GM06990 (cell line): ENCODE measurements at regions not wholly inside any gene's neighbourhood (a gene's known extent, or its start where the extent isn't known, plus 50 kb on each side); places are given as distances from the start of the nearest gene placed in this dataset.

Experiments
- DNase-seq: peaks from one replicate; pipeline ENCODE4 v3.0.0-alpha.2; 2011; ENCODE audit not compliant: insufficient read length; ENCODE audit errors: extremely low read depth
- H3K27me3 ChIP-seq: replicated peaks from 2 replicates; pipeline ENCODE4 v1.6.0; 2011; ENCODE audit warnings: low read length; ENCODE audit not compliant: control insufficient read depth, insufficient read depth
- H3K36me3 ChIP-seq: 2 replicates; pipeline ENCODE4 v1.5.1; 2011; ENCODE audit warnings: low read length; ENCODE audit not compliant: control insufficient read depth, insufficient read depth
- H3K4me3 ChIP-seq: replicated peaks from 2 replicates; pipeline ENCODE4 v1.5.1; 2011; ENCODE audit warnings: low read depth, mild to moderate bottlenecking, control low read depth, low read length
- TF ChIP-seq, protein P1 (sequence below): IDR thresholded peaks from 2 replicates; pipeline ENCODE4 v1.5.1; 2011; ENCODE audit warnings: low read length, control low read depth, mild to moderate bottlenecking, inconsistent platforms; ENCODE audit not compliant: insufficient read depth, poor library complexity, severe bottlenecking

DNA sequence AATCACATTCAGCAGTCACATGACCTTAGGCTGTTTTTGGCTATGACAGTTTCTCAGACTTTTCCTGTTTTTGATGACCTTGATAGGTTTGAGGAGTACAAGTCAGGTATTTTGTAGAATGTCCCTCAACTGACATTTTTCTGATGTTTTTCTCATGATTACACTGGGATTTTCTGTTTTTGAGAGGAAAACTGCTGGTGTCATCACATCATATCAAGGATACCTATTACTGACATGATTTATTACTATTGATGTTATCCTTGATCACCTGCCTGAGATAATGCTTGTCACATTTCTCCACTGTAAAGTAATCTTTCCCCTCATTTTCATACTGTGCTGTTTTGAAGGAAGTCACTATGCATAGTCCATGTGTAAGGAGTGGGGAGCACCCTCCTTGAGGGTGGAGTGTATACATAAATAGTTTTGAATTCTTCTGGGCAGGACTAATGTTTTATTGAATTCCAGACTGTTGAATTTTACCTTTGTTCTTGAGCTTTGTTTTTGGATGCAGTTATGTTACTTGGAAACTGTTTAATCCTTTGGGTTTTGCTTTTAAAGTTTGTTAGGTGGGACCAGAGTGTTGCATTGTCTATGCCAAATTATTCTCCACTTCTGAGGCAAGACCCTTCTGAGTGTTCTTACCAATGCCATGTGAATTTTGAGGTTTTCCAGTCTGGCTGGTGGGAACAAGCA lies 444.5 kb upstream of the FAR2 start:
- Histone ChIP-seq H3K4me3 (no peak overlapping the region), H3K36me3 (no peaks in the 10 kb centered on the region), H3K27me3 (no peaks in the 10 kb centered on the region)
- DNase-seq: no peak
- TF ChIP-seq, protein P1, sequence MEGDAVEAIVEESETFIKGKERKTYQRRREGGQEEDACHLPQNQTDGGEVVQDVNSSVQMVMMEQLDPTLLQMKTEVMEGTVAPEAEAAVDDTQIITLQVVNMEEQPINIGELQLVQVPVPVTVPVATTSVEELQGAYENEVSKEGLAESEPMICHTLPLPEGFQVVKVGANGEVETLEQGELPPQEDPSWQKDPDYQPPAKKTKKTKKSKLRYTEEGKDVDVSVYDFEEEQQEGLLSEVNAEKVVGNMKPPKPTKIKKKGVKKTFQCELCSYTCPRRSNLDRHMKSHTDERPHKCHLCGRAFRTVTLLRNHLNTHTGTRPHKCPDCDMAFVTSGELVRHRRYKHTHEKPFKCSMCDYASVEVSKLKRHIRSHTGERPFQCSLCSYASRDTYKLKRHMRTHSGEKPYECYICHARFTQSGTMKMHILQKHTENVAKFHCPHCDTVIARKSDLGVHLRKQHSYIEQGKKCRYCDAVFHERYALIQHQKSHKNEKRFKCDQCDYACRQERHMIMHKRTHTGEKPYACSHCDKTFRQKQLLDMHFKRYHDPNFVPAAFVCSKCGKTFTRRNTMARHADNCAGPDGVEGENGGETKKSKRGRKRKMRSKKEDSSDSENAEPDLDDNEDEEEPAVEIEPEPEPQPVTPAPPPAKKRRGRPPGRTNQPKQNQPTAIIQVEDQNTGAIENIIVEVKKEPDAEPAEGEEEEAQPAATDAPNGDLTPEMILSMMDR: no peak

DNA sequence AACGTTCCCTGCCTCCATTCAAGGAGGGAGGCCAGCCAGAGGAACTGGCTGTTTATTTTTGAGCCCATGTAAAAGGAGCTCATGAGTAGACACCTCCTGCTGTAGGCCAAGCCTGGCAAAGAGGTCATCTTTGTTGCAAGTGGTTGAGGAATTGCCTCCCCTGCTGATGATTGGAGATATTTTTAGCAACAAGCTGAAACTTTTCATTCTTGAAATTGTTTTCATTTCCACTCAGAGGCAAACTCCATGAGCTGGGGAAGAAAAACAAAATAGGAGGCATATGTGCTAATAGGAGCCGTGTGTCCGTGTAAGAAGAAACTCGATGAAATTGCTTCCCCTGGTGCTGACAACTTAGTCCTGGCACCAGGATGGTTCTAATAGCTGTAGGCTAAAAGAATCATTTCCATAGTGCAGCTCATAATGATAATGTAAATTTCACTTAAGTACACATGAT lies 440.1 kb upstream of the FAR2 start:
- TF ChIP-seq, protein P1: no peak
- Histone ChIP-seq H3K27me3 (no peaks in the 10 kb centered on the region), H3K4me3 (no peak overlapping the region), H3K36me3 (no peaks in the 10 kb centered on the region)
- no peak for DNase-seq

DNA sequence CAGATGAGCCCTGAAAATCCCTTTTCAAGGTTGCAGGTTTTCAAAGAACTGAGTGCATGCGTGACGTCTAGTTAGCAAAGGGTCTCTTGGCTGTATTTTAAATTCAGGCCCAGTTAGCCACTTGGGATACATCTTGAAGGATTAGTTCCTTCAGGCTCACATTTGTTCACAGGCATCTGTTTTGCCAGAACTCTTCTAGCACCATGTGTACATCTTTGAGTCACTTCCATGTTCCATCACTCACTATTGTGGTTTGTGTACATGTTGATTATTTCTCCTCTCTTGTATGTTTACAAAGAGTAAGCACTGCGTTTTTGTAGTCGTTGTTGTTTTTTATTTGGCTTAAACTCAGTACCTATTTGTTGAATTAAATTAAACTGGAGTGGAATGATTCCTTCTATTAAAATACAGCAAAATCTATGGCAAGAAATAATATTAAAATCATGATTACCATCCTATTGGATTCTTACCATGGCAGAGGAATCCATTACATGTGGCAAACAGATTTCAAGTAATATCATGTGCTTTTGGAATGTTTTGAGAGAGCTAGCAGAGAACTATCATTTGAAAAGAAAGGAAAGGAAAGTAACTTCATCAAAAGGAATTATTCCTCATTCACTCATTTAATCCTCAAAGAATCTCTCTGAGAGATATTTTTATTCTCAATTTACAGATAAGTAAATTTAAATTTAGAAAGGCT lies 438.9 kb upstream of the FAR2 start:
- Histone ChIP-seq H3K4me3 (no peak overlapping the region), H3K36me3 (no peaks in the 10 kb centered on the region), H3K27me3 (no peaks in the 10 kb centered on the region)
- DNase-seq: no peak
- TF ChIP-seq, protein P1: no peak

DNA sequence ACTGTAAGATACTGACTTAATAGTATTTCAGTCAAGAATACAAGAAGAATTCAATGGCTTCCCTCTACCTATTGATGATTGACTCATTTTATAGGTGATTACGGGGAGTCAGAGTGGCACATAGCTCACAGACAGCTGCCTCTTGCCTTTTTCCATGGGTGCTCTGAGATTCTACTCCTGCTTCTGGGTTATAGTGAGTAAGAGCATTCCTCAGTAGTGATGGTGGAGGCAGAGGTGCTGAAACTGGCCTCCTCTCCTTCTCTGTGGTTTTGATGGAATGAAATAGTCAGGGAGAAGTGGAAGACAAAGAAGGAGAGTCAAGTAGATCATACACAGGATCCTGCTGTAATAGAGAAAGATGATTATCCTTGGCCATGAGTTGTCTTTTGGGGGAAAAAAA lies 438.2 kb upstream of the FAR2 start:
- H3K4me3 ChIP-seq: no peak overlapping the region
- DNase-seq: no peak
- no peaks in the 10 kb centered on the region for H3K27me3 ChIP-seq
- TF ChIP-seq, protein P1: no peak
- no peaks in the 10 kb centered on the region for H3K36me3 ChIP-seq

DNA sequence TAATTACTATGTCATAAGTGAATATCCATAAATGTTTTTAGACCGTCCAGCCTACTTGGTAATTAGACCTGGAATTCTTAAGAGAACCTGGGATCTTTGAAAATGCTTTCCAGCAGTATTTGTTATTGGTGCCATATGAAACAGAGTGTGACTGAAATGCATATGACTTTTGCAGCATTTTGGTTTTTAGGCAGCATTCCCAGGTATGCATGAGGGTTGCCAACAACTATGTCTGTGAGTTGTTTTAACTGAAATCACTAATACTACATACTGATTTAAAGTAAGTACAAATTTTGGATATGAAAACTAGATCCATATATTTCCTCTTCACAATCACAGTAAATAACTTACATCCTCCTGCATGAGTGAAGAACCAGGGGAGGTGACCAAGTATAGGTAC lies 437.7 kb upstream of the FAR2 start:
- TF ChIP-seq, protein P1: no peak
- Histone ChIP-seq H3K4me3 (no peak overlapping the region), H3K27me3 (no peaks in the 10 kb centered on the region)

More for the DNA sequence above, 437.7 kb upstream of the FAR2 start:
- H3K36me3 ChIP-seq: no peaks in the 10 kb centered on the region
- no peak for DNase-seq
